ENCODE measurements at regions not wholly inside any gene's neighbourhood (a gene's known extent, or its start where the extent isn't known, plus 50 kb on each side); places are given as distances from the start of the nearest gene placed in this dataset.

- H3K27me3 Mint-ChIP-seq, result no peaks in the 10 kb centered on the region
- ChIA-PET CTCF (no interaction called here), POLR2A (no interaction called here)
- Histone ChIP-seq H3K36me3 (ENCODE audit: insufficient read depth, low read length) (no peaks in the 10 kb centered on the region), H3K4me3 (ENCODE audit: low read length) (no peak overlapping the region), H3K27me3 (ENCODE audit: insufficient read depth, low read length, poor library complexity, severe bottlenecking) (no peaks in the 10 kb centered on the region), H3K27ac (ENCODE audit: low read depth, low read length) (no peak overlapping the region), H3K4me1 (ENCODE audit: insufficient read depth, low read length) (no peaks in the 10 kb centered on the region), H3K9me3 (ENCODE audit: low read length) (no peaks in the 10 kb centered on the region)
- no peaks in the 10 kb centered on the region for H3K36me3 Mint-ChIP-seq
- H3K4me3 Mint-ChIP-seq, result no peak overlapping the region
- H3K4me1 Mint-ChIP-seq, result no peaks in the 10 kb centered on the region
- peaks cover 2 to 11% (median 5%) of the 10 kb centered on the region in 5 donors for H3K9me3 Mint-ChIP-seq
- H3K27ac Mint-ChIP-seq, result no peak overlapping the region
- no peak for DNase-seq
Observed at GRCh38 chr2:129273266-129274037, 706.0 kb upstream of the RAB6C start.

GRCh38 chr2:129274038-129274415 lies 705.4 kb upstream of the RAB6C start:
- CTCF ChIA-PET, result no interaction called here
- H3K36me3 ChIP-seq (ENCODE audit: insufficient read depth, low read length), result no peaks in the 10 kb centered on the region
- H3K27me3 ChIP-seq (ENCODE audit: insufficient read depth, low read length, poor library complexity, severe bottlenecking), result no peaks in the 10 kb centered on the region
- H3K27me3 Mint-ChIP-seq, result no peaks in the 10 kb centered on the region
- no peaks in the 10 kb centered on the region for H3K4me1 Mint-ChIP-seq
- no peak for DNase-seq
- H3K27ac ChIP-seq (ENCODE audit: low read depth, low read length), result no peak overlapping the region
- H3K27ac Mint-ChIP-seq, result no peak overlapping the region
- no peak overlapping the region for H3K4me3 Mint-ChIP-seq
- H3K4me1 ChIP-seq (ENCODE audit: insufficient read depth, low read length), result no peaks in the 10 kb centered on the region
- H3K4me3 ChIP-seq (ENCODE audit: low read length), result no peak overlapping the region
- H3K36me3 Mint-ChIP-seq, result no peaks in the 10 kb centered on the region
- no peaks in the 10 kb centered on the region for H3K9me3 ChIP-seq (ENCODE audit: low read length)
- peaks cover 2 to 11% (median 4%) of the 10 kb centered on the region in 5 donors for H3K9me3 Mint-ChIP-seq
- POLR2A ChIA-PET, result no interaction called here

GRCh38 chr2:129274918-129275317 lies 704.5 kb upstream of the RAB6C start:
- H3K27ac Mint-ChIP-seq, result no peak overlapping the region
- ChIA-PET CTCF (no interaction called here), POLR2A (no interaction called here)
- no peaks in the 10 kb centered on the region for H3K4me1 ChIP-seq (ENCODE audit: insufficient read depth, low read length)
- no peak overlapping the region for H3K4me3 Mint-ChIP-seq
- H3K9me3 Mint-ChIP-seq, result peaks cover 2 to 7% (median 4%) of the 10 kb centered on the region in 5 donors
- H3K27me3 ChIP-seq (ENCODE audit: insufficient read depth, low read length, poor library complexity, severe bottlenecking), result no peaks in the 10 kb centered on the region
- H3K4me3 ChIP-seq (ENCODE audit: low read length), result no peak overlapping the region
- no peaks in the 10 kb centered on the region for H3K4me1 Mint-ChIP-seq
- H3K27ac ChIP-seq (ENCODE audit: low read depth, low read length), result no peak overlapping the region
- DNase-seq, result no peak
- no peaks in the 10 kb centered on the region for H3K36me3 Mint-ChIP-seq
- no peaks in the 10 kb centered on the region for H3K27me3 Mint-ChIP-seq
- no peaks in the 10 kb centered on the region for H3K9me3 ChIP-seq (ENCODE audit: low read length)
- no peaks in the 10 kb centered on the region for H3K36me3 ChIP-seq (ENCODE audit: insufficient read depth, low read length)

GRCh38 chr2:129275706-129276105 lies 703.8 kb upstream of the RAB6C start:
- Histone ChIP-seq H3K27ac (ENCODE audit: low read depth, low read length) (no peak overlapping the region), H3K4me3 (ENCODE audit: low read length) (no peak overlapping the region), H3K27me3 (ENCODE audit: insufficient read depth, low read length, poor library complexity, severe bottlenecking) (no peaks in the 10 kb centered on the region), H3K9me3 (ENCODE audit: low read length) (no peaks in the 10 kb centered on the region), H3K4me1 (ENCODE audit: insufficient read depth, low read length) (no peaks in the 10 kb centered on the region), H3K36me3 (ENCODE audit: insufficient read depth, low read length) (no peaks in the 10 kb centered on the region)
- H3K27me3 Mint-ChIP-seq, result no peaks in the 10 kb centered on the region
- ChIA-PET CTCF (no interaction called here), POLR2A (no interaction called here)
- H3K36me3 Mint-ChIP-seq, result no peaks in the 10 kb centered on the region
- H3K27ac Mint-ChIP-seq, result no peak overlapping the region
- H3K4me3 Mint-ChIP-seq, result no peak overlapping the region
- no peaks in the 10 kb centered on the region for H3K4me1 Mint-ChIP-seq
- no peak for DNase-seq
- H3K9me3 Mint-ChIP-seq, result peaks cover 0 to 2% (median 0%) of the 10 kb centered on the region in 5 donors

- no peaks in the 10 kb centered on the region for H3K4me1 Mint-ChIP-seq
- ChIA-PET CTCF (no interaction called here), POLR2A (no interaction called here)
- Histone ChIP-seq H3K4me3 (ENCODE audit: low read length) (no peak overlapping the region), H3K27ac (ENCODE audit: low read depth, low read length) (no peak overlapping the region), H3K27me3 (ENCODE audit: insufficient read depth, low read length, poor library complexity, severe bottlenecking) (no peaks in the 10 kb centered on the region), H3K9me3 (ENCODE audit: low read length) (no peaks in the 10 kb centered on the region), H3K36me3 (ENCODE audit: insufficient read depth, low read length) (no peaks in the 10 kb centered on the region), H3K4me1 (ENCODE audit: insufficient read depth, low read length) (no peaks in the 10 kb centered on the region)
- H3K36me3 Mint-ChIP-seq, result no peaks in the 10 kb centered on the region
- no peak for DNase-seq
- H3K27ac Mint-ChIP-seq, result no peak overlapping the region
- H3K27me3 Mint-ChIP-seq, result no peaks in the 10 kb centered on the region
- no peak overlapping the region for H3K4me3 Mint-ChIP-seq
- peaks cover 0 to 2% (median 0%) of the 10 kb centered on the region in 5 donors for H3K9me3 Mint-ChIP-seq
Observed at GRCh38 chr2:129276978-129277584, 702.4 kb upstream of the RAB6C start.

- no peak overlapping the region for H3K4me3 ChIP-seq (ENCODE audit: low read length)
- ChIA-PET CTCF (no interaction called here), POLR2A (no interaction called here)
- H3K4me1 Mint-ChIP-seq, result no peaks in the 10 kb centered on the region
- H3K27ac Mint-ChIP-seq, result no peak overlapping the region
- H3K36me3 Mint-ChIP-seq, result no peaks in the 10 kb centered on the region
- H3K4me1 ChIP-seq (ENCODE audit: insufficient read depth, low read length), result no peaks in the 10 kb centered on the region
- H3K9me3 ChIP-seq (ENCODE audit: low read length), result no peaks in the 10 kb centered on the region
- peaks cover 0 to 2% (median 1%) of the 10 kb centered on the region in 5 donors for H3K9me3 Mint-ChIP-seq
- no peaks in the 10 kb centered on the region for H3K27me3 ChIP-seq (ENCODE audit: insufficient read depth, low read length, poor library complexity, severe bottlenecking)
- no peak for DNase-seq
- no peak overlapping the region for H3K27ac ChIP-seq (ENCODE audit: low read depth, low read length)
- H3K36me3 ChIP-seq (ENCODE audit: insufficient read depth, low read length), result no peaks in the 10 kb centered on the region
- no peaks in the 10 kb centered on the region for H3K27me3 Mint-ChIP-seq
- no peak overlapping the region for H3K4me3 Mint-ChIP-seq
Observed at GRCh38 chr2:129277585-129277981, 701.9 kb upstream of the RAB6C start.

GRCh38 chr2:129281791-129282530 lies 697.5 kb upstream of the RAB6C start:
- CTCF ChIA-PET, result no interaction called here
- Mint-ChIP-seq H3K4me1 (no peaks in the 10 kb centered on the region), H3K9me3 (peaks cover 0 to 7% (median 3%) of the 10 kb centered on the region in 5 donors), H3K27me3 (no peaks in the 10 kb centered on the region), H3K36me3 (no peaks in the 10 kb centered on the region), H3K4me3 (no peak overlapping the region), H3K27ac (no peak overlapping the region)
- no peak overlapping the region for H3K27ac ChIP-seq (ENCODE audit: low read depth, low read length)
- no peak overlapping the region for H3K4me3 ChIP-seq (ENCODE audit: low read length)
- H3K27me3 ChIP-seq (ENCODE audit: insufficient read depth, low read length, poor library complexity, severe bottlenecking), result no peaks in the 10 kb centered on the region
- H3K9me3 ChIP-seq (ENCODE audit: low read length), result no peaks in the 10 kb centered on the region
- H3K36me3 ChIP-seq (ENCODE audit: insufficient read depth, low read length), result no peaks in the 10 kb centered on the region
- POLR2A ChIA-PET, result no interaction called here
- DNase-seq, result no peak
- H3K4me1 ChIP-seq (ENCODE audit: insufficient read depth, low read length), result no peaks in the 10 kb centered on the region

- Mint-ChIP-seq H3K27ac (no peak overlapping the region), H3K4me3 (no peak overlapping the region), H3K27me3 (no peaks in the 10 kb centered on the region), H3K4me1 (no peaks in the 10 kb centered on the region), H3K36me3 (no peaks in the 10 kb centered on the region), H3K9me3 (peaks cover 0 to 7% (median 4%) of the 10 kb centered on the region in 5 donors)
- no peak overlapping the region for H3K4me3 ChIP-seq (ENCODE audit: low read length)
- H3K27ac ChIP-seq (ENCODE audit: low read depth, low read length), result no peak overlapping the region
- no peaks in the 10 kb centered on the region for H3K4me1 ChIP-seq (ENCODE audit: insufficient read depth, low read length)
- POLR2A ChIA-PET, result no interaction called here
- CTCF ChIA-PET, result no interaction called here
- DNase-seq, result no peak
- no peaks in the 10 kb centered on the region for H3K36me3 ChIP-seq (ENCODE audit: insufficient read depth, low read length)
- no peaks in the 10 kb centered on the region for H3K9me3 ChIP-seq (ENCODE audit: low read length)
- no peaks in the 10 kb centered on the region for H3K27me3 ChIP-seq (ENCODE audit: insufficient read depth, low read length, poor library complexity, severe bottlenecking)
Observed at GRCh38 chr2:129285012-129285411, 694.5 kb upstream of the RAB6C start.
